ENCODE measurements at regions not wholly inside any gene's neighbourhood (a gene's known extent, or its start where the extent isn't known, plus 50 kb on each side); places are given as distances from the start of the nearest gene placed in this dataset.

- no peaks in the 10 kb centered on the region for H3K36me3 ChIP-seq (replicated peaks in 1 of 2; ENCODE audit: control extremely low read depth in 1 of 2, control insufficient read depth in 1 of 2, extremely low read depth in 1 of 2, insufficient read depth in 2 of 2, low read length in 1 of 2)
- H4K20me1 ChIP-seq (ENCODE audit: control insufficient read depth, insufficient read depth, low read length, poor library complexity, severe bottlenecking), result no peaks in the 10 kb centered on the region
- no peak overlapping the region for H3K9ac ChIP-seq (ENCODE audit: low read length)
- ChIA-PET POLR2A (no interaction called here), CTCF (no interaction called here)
- no peak overlapping the region for H2AFZ ChIP-seq (ENCODE audit: insufficient read depth, low read depth, low read length, poor library complexity, severe bottlenecking)
- H3K4me2 ChIP-seq (replicated peaks; ENCODE audit: low read depth, low read length, poor library complexity, severe bottlenecking), result no peak overlapping the region
- DNase-seq, result no peak
- intact Hi-C loops (cut with micrococcal nuclease), result no loop called here
- no peak overlapping the region for H3K4me3 Mint-ChIP-seq
- ATAC-seq (ENCODE audit: low read depth), result no peak
- no peaks in the 10 kb centered on the region for H3K4me1 Mint-ChIP-seq
- H3K27ac Mint-ChIP-seq, result no peak overlapping the region
- H3K9me3 Mint-ChIP-seq (ENCODE audit: insufficient read depth), result no peaks in the 10 kb centered on the region
- peaks cover 0 to 2% (median 0%) of the 10 kb centered on the region in 4 experiments for H3K27me3 ChIP-seq (replicated peaks in 1 of 4; ENCODE audit: control extremely low read depth in 1 of 4, control insufficient read depth in 3 of 4, insufficient read depth in 4 of 4, low read length in 3 of 4)
- peaks cover 0 to 1% (median 0%) of the 10 kb centered on the region in 3 donors for H3K9me3 ChIP-seq (ENCODE audit: control extremely low read depth in 1 of 3, control insufficient read depth in 2 of 3, insufficient read depth in 1 of 3, low read length in 2 of 3)
- WGBS (ENCODE audit: insufficient coverage), result 40% methylated on average over 1 of the region's 2 CpGs
- no peak overlapping the region for H3K4me3 ChIP-seq (ENCODE audit: control extremely low read depth in 1 of 5, extremely low read depth in 1 of 5, insufficient read depth in 1 of 5, low read depth in 2 of 5, low read length in 4 of 5)
- peaks cover 22% of the 10 kb centered on the region for H3K27me3 Mint-ChIP-seq
- H3K27ac ChIP-seq (ENCODE audit: low read length in 2 of 2), result no peak overlapping the region
- H3K79me2 ChIP-seq (ENCODE audit: control insufficient read depth, insufficient read depth, low read length), result no peaks in the 10 kb centered on the region
- no peak for TF ChIP-seq EZH2 (IDR thresholded peaks at IDR 0.05; ENCODE audit: borderline replicate concordance, insufficient read depth, low read depth, low read length, poor library complexity, severe bottlenecking)
- TF ChIP-seq CTCF (IDR thresholded peaks at IDR 0.05), result no peak
- no peaks in the 10 kb centered on the region for H3K4me1 ChIP-seq (ENCODE audit: control insufficient read depth in 2 of 2, insufficient read depth in 2 of 2, low read length in 2 of 2)
Measured at GRCh38 chr22:47724751-47725150, 962.3 kb downstream of the TBC1D22A start.

DNA sequence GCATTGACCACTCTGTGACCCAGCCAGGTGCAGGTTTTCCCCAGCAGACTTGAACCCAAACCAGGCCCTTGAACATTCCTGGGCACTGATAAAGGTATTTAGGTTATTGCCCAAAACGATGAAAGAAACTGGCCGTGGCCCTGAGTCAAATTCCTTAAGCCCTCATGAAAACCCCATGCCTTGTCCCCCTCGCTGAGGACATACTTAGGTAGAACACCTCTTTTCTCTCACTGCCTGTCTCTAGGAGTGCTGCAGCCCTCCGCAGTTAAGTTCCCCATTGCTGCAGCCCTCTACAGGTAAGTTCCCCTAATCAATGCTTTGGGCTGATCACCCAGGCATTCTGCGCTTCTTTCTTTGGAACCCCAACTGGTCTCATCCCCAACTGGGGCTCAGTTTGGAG is 961.6 kb downstream of the TBC1D22A start:
- Mint-ChIP-seq H3K27me3 (peaks cover 23% of the 10 kb centered on the region), H3K4me3 (no peak overlapping the region), H3K4me1 (no peaks in the 10 kb centered on the region), H3K9me3 (ENCODE audit: insufficient read depth) (no peaks in the 10 kb centered on the region), H3K27ac (no peak overlapping the region)
- no peaks in the 10 kb centered on the region for H3K79me2 ChIP-seq (ENCODE audit: control insufficient read depth, insufficient read depth, low read length)
- no peaks in the 10 kb centered on the region for H4K20me1 ChIP-seq (ENCODE audit: control insufficient read depth, insufficient read depth, low read length, poor library complexity, severe bottlenecking)
- ChIA-PET CTCF (no interaction called here), POLR2A (no interaction called here)
- H3K9ac ChIP-seq (ENCODE audit: low read length), result no peak overlapping the region
- no peaks in the 10 kb centered on the region for H3K9me3 ChIP-seq (ENCODE audit: control extremely low read depth in 1 of 3, control insufficient read depth in 2 of 3, insufficient read depth in 1 of 3, low read length in 2 of 3)
- no peaks in the 10 kb centered on the region for H3K4me1 ChIP-seq (ENCODE audit: control insufficient read depth in 2 of 2, insufficient read depth in 2 of 2, low read length in 2 of 2)
- H3K27ac ChIP-seq (ENCODE audit: low read length in 2 of 2), result no peak overlapping the region
- H2AFZ ChIP-seq (ENCODE audit: insufficient read depth, low read depth, low read length, poor library complexity, severe bottlenecking), result no peak overlapping the region
- ATAC-seq (ENCODE audit: low read depth), result no peak
- intact Hi-C loops (cut with micrococcal nuclease), result no loop called here
- no peak overlapping the region for H3K4me3 ChIP-seq (ENCODE audit: control extremely low read depth in 1 of 5, extremely low read depth in 1 of 5, insufficient read depth in 1 of 5, low read depth in 2 of 5, low read length in 4 of 5)
- H3K4me2 ChIP-seq (replicated peaks; ENCODE audit: low read depth, low read length, poor library complexity, severe bottlenecking), result no peak overlapping the region
- no peak for TF ChIP-seq CTCF (IDR thresholded peaks at IDR 0.05)
- no peak for TF ChIP-seq EZH2 (IDR thresholded peaks at IDR 0.05; ENCODE audit: borderline replicate concordance, insufficient read depth, low read depth, low read length, poor library complexity, severe bottlenecking)
- no peaks in the 10 kb centered on the region for H3K36me3 ChIP-seq (replicated peaks in 1 of 2; ENCODE audit: control extremely low read depth in 1 of 2, control insufficient read depth in 1 of 2, extremely low read depth in 1 of 2, insufficient read depth in 2 of 2, low read length in 1 of 2)
- peaks cover 0 to 2% (median 0%) of the 10 kb centered on the region in 4 experiments for H3K27me3 ChIP-seq (replicated peaks in 1 of 4; ENCODE audit: control extremely low read depth in 1 of 4, control insufficient read depth in 3 of 4, insufficient read depth in 4 of 4, low read length in 3 of 4)
- 93% methylated on average over 2 of the region's 5 CpGs for WGBS (ENCODE audit: insufficient coverage)
- no peak for DNase-seq
